ENCODE measurements at regions not wholly inside any gene's neighbourhood (a gene's known extent, or its start where the extent isn't known, plus 50 kb on each side); places are given as distances from the start of the nearest gene placed in this dataset.

- no peak for DNase-seq (ENCODE audit: low read depth)
- H3K4me3 ChIP-seq (ENCODE audit: low read length), result no peak overlapping the region
- TF ChIP-seq, protein P1, sequence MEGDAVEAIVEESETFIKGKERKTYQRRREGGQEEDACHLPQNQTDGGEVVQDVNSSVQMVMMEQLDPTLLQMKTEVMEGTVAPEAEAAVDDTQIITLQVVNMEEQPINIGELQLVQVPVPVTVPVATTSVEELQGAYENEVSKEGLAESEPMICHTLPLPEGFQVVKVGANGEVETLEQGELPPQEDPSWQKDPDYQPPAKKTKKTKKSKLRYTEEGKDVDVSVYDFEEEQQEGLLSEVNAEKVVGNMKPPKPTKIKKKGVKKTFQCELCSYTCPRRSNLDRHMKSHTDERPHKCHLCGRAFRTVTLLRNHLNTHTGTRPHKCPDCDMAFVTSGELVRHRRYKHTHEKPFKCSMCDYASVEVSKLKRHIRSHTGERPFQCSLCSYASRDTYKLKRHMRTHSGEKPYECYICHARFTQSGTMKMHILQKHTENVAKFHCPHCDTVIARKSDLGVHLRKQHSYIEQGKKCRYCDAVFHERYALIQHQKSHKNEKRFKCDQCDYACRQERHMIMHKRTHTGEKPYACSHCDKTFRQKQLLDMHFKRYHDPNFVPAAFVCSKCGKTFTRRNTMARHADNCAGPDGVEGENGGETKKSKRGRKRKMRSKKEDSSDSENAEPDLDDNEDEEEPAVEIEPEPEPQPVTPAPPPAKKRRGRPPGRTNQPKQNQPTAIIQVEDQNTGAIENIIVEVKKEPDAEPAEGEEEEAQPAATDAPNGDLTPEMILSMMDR (conservative IDR thresholded peaks at IDR 0.05; ENCODE audit: low read depth, low read length), result no peak
Observed at GRCh38 chr2:120418174-120418787, 72.3 kb downstream of the INHBB start.

DNA sequence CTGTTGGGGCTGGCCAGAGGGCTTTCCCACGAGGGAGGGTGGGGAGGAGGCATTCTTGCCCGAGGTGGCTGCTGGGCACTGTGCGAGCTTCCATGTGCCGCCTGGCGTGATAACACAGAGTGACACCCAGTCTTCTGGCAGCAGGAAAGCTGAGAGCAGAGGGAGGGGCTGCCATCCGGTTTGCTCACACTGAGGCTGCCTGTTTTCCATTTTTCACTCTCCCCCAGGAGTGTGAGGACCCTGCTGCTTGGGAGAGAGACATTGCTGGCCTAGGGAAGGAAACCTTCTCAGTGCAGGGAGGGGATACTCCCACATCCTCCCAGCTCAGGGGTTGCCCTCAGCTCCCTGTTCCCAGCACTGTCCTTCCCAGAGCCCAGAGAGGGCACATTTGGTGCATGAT is 73.1 kb downstream of the INHBB start:
- no peak overlapping the region for H3K4me3 ChIP-seq (ENCODE audit: low read length)
- DNase-seq (ENCODE audit: low read depth), result no peak
- TF ChIP-seq, protein P1 (conservative IDR thresholded peaks at IDR 0.05; ENCODE audit: low read depth, low read length), result no peak

DNA sequence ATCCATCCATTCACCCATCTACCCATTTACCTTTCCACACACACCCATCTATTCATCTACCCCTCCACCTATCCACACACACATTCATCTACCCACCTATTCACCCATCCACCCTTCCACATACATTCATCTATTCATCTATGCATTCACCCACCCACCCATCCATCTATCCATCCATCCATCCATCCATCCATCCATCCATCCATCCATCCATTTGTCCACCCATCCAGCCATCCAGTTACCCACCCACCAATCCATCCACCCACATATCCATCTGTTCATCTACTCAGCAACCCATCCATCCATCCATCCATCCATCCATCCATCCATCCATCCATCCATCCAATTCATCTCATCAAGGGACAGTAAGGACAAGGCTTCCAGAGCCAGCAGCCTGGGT is 74.0 kb downstream of the INHBB start:
- DNase-seq (ENCODE audit: low read depth), result no peak
- TF ChIP-seq, protein P1 (conservative IDR thresholded peaks at IDR 0.05; ENCODE audit: low read depth, low read length), result no peak
- no peak overlapping the region for H3K4me3 ChIP-seq (ENCODE audit: low read length)

GRCh38 chr2:120421126-120421829 is 75.3 kb downstream of the INHBB start:
- TF ChIP-seq, protein P1 (conservative IDR thresholded peaks at IDR 0.05; ENCODE audit: low read depth, low read length), result no peak
- no peak overlapping the region for H3K4me3 ChIP-seq (ENCODE audit: low read length)
- DNase-seq (ENCODE audit: low read depth), result no peak

- no peak for DNase-seq (ENCODE audit: low read depth)
- TF ChIP-seq, protein P1 (conservative IDR thresholded peaks at IDR 0.05; ENCODE audit: low read depth, low read length), result no peak
Observed at GRCh38 chr2:120421830-120422175, 75.9 kb downstream of the INHBB start.

GRCh38 chr2:120422465-120423160 is 76.7 kb downstream of the INHBB start:
- TF ChIP-seq, protein P1 (conservative IDR thresholded peaks at IDR 0.05; ENCODE audit: low read depth, low read length), result no peak
- DNase-seq (ENCODE audit: low read depth), result no peak
- no peak overlapping the region for H3K4me3 ChIP-seq (ENCODE audit: low read length)

More at GRCh38 chr2:120421830-120422175, 75.9 kb downstream of the INHBB start:
- H3K4me3 ChIP-seq (ENCODE audit: low read length), result no peak overlapping the region
